ENCODE measurements at regions not wholly inside any gene's neighbourhood (a gene's known extent, or its start where the extent isn't known, plus 50 kb on each side); places are given as distances from the start of the nearest gene placed in this dataset.

GRCh38 chr17:77320044-77320440 is 179.3 kb downstream of the SEC14L1 start:
- peaks cover 54% of the 10 kb centered on the region for H3K4me1 Mint-ChIP-seq (ENCODE audit: low read depth)
- H3K27me3 Mint-ChIP-seq: no peaks in the 10 kb centered on the region
- peak overlapping the region; percentile 85 for H3K4me3 Mint-ChIP-seq
- no peaks in the 10 kb centered on the region for H3K9me3 Mint-ChIP-seq
- peak overlapping the region; percentile 14 for H3K27ac Mint-ChIP-seq
- no peaks in the 10 kb centered on the region for H3K36me3 Mint-ChIP-seq (ENCODE audit: low read depth)

GRCh38 chr17:77320485-77321256 is 179.9 kb downstream of the SEC14L1 start:
- Mint-ChIP-seq H3K36me3 (ENCODE audit: low read depth) (no peaks in the 10 kb centered on the region), H3K4me3 (peak overlapping the region; percentile 35), H3K27ac (no peak overlapping the region), H3K4me1 (ENCODE audit: low read depth) (peaks cover 57% of the 10 kb centered on the region), H3K9me3 (no peaks in the 10 kb centered on the region), H3K27me3 (no peaks in the 10 kb centered on the region)

- no peaks in the 10 kb centered on the region for H3K9me3 Mint-ChIP-seq
- no peaks in the 10 kb centered on the region for H3K27me3 Mint-ChIP-seq
- H3K27ac Mint-ChIP-seq: peak overlapping the region; percentile 52
- H3K4me3 Mint-ChIP-seq: peak overlapping the region; percentile 13
- H3K36me3 Mint-ChIP-seq (ENCODE audit: low read depth): no peaks in the 10 kb centered on the region
- peaks cover 69% of the 10 kb centered on the region for H3K4me1 Mint-ChIP-seq (ENCODE audit: low read depth)
These were observed 181.1 kb downstream of the SEC14L1 start for GRCh38 chr17:77321649-77322513.

- Mint-ChIP-seq H3K27me3 (no peaks in the 10 kb centered on the region), H3K4me3 (peak overlapping the region; percentile 13), H3K4me1 (ENCODE audit: low read depth) (peaks cover 70% of the 10 kb centered on the region), H3K27ac (peak overlapping the region; percentile 52), H3K9me3 (no peaks in the 10 kb centered on the region), H3K36me3 (ENCODE audit: low read depth) (no peaks in the 10 kb centered on the region)
These were observed 182.0 kb downstream of the SEC14L1 start for GRCh38 chr17:77322514-77323412.

GRCh38 chr17:77323413-77324171 is 182.8 kb downstream of the SEC14L1 start:
- Mint-ChIP-seq H3K4me3 (peak overlapping the region; percentile 37), H3K27me3 (no peaks in the 10 kb centered on the region), H3K9me3 (no peaks in the 10 kb centered on the region), H3K4me1 (ENCODE audit: low read depth) (peaks cover 72% of the 10 kb centered on the region), H3K36me3 (ENCODE audit: low read depth) (no peaks in the 10 kb centered on the region), H3K27ac (peak overlapping the region; percentile 52)

GRCh38 chr17:77324227-77324626 is 183.5 kb downstream of the SEC14L1 start:
- Mint-ChIP-seq H3K4me1 (ENCODE audit: low read depth) (peaks cover 65% of the 10 kb centered on the region), H3K27me3 (no peaks in the 10 kb centered on the region), H3K27ac (peak overlapping the region; percentile 93), H3K4me3 (peak overlapping the region; percentile 53), H3K9me3 (no peaks in the 10 kb centered on the region), H3K36me3 (ENCODE audit: low read depth) (no peaks in the 10 kb centered on the region)

- Mint-ChIP-seq H3K4me3 (no peak overlapping the region), H3K4me1 (ENCODE audit: low read depth) (peaks cover 52% of the 10 kb centered on the region), H3K27ac (peak overlapping the region; percentile 93), H3K36me3 (ENCODE audit: low read depth) (no peaks in the 10 kb centered on the region), H3K9me3 (no peaks in the 10 kb centered on the region), H3K27me3 (no peaks in the 10 kb centered on the region)
These were observed 184.9 kb downstream of the SEC14L1 start for GRCh38 chr17:77325577-77326075.

GRCh38 chr17:77326076-77326591 is 185.4 kb downstream of the SEC14L1 start:
- Mint-ChIP-seq H3K27ac (peak overlapping the region; percentile 93), H3K4me3 (no peak overlapping the region), H3K36me3 (ENCODE audit: low read depth) (no peaks in the 10 kb centered on the region), H3K9me3 (no peaks in the 10 kb centered on the region), H3K27me3 (no peaks in the 10 kb centered on the region), H3K4me1 (ENCODE audit: low read depth) (peaks cover 53% of the 10 kb centered on the region)

- Mint-ChIP-seq H3K4me1 (ENCODE audit: low read depth) (peaks cover 55% of the 10 kb centered on the region), H3K27ac (no peak overlapping the region), H3K27me3 (no peaks in the 10 kb centered on the region), H3K9me3 (no peaks in the 10 kb centered on the region), H3K36me3 (ENCODE audit: low read depth) (no peaks in the 10 kb centered on the region), H3K4me3 (no peak overlapping the region)
These were observed 185.9 kb downstream of the SEC14L1 start for GRCh38 chr17:77326636-77327035.

GRCh38 chr17:77327181-77327565 is 186.4 kb downstream of the SEC14L1 start:
- Mint-ChIP-seq H3K4me3 (no peak overlapping the region), H3K4me1 (ENCODE audit: low read depth) (peaks cover 59% of the 10 kb centered on the region), H3K27ac (no peak overlapping the region), H3K27me3 (no peaks in the 10 kb centered on the region), H3K36me3 (ENCODE audit: low read depth) (no peaks in the 10 kb centered on the region), H3K9me3 (no peaks in the 10 kb centered on the region)

- Mint-ChIP-seq H3K4me1 (ENCODE audit: low read depth) (peaks cover 60% of the 10 kb centered on the region), H3K4me3 (no peak overlapping the region), H3K27ac (peak overlapping the region; percentile 37), H3K36me3 (ENCODE audit: low read depth) (no peaks in the 10 kb centered on the region), H3K9me3 (no peaks in the 10 kb centered on the region), H3K27me3 (no peaks in the 10 kb centered on the region)
These were observed 187.0 kb downstream of the SEC14L1 start for GRCh38 chr17:77327566-77328464.

- no peak overlapping the region for H3K4me3 Mint-ChIP-seq
- H3K27me3 Mint-ChIP-seq: no peaks in the 10 kb centered on the region
- H3K9me3 Mint-ChIP-seq: no peaks in the 10 kb centered on the region
- peak overlapping the region; percentile 61 for H3K27ac Mint-ChIP-seq
- peaks cover 63% of the 10 kb centered on the region for H3K4me1 Mint-ChIP-seq (ENCODE audit: low read depth)
- H3K36me3 Mint-ChIP-seq (ENCODE audit: low read depth): no peaks in the 10 kb centered on the region
These were observed 188.3 kb downstream of the SEC14L1 start for GRCh38 chr17:77328823-77329740.

Measured in stimulated activated naive CD8-positive, alpha-beta T cell treated with anti-CD3 and anti-CD28 coated beads, Interleukin-15, Interleukin-2, amounts not matched to agents 100 ng/mL and 50 ng/mL, for 24 hours (primary cell).